ENCODE measurements at regions not wholly inside any gene's neighbourhood (a gene's known extent, or its start where the extent isn't known, plus 50 kb on each side); places are given as distances from the start of the nearest gene placed in this dataset.

DNA sequence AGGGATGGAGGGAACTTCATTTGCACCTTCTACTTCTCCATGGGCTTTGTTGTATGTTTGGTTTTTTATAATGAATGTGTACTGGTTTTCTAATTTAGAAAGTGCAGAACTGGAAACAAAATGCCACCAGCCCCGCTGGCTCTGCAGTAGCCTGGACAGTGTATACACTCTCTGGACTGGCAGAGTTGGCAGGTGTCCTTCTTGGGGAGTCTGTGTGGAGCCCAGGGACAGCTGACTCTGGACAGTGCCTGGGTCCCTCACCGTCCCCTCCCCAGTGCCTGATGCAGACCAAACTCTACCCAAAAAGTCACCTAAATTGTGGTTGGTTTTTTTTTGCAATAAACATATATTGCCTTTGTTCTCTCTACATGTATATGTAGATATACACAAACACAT is 91.0 kb downstream of the SLC2A10 start:
- H3K27me3 ChIP-seq = peaks cover 0 to 63% (median 7%) of the 10 kb centered on the region in 7 donors
- 77 to 78% methylated on average over 2 of the region's 2 CpGs for WGBS, 2 donors
- no peak overlapping the region for H3K4me3 ChIP-seq
- DNase-seq (no peak), ATAC-seq (no peak)
- H3K27ac ChIP-seq = no peak overlapping the region
- intact Hi-C loops (cut with DNase I) = no loop called here
- TF ChIP-seq, protein P1, sequence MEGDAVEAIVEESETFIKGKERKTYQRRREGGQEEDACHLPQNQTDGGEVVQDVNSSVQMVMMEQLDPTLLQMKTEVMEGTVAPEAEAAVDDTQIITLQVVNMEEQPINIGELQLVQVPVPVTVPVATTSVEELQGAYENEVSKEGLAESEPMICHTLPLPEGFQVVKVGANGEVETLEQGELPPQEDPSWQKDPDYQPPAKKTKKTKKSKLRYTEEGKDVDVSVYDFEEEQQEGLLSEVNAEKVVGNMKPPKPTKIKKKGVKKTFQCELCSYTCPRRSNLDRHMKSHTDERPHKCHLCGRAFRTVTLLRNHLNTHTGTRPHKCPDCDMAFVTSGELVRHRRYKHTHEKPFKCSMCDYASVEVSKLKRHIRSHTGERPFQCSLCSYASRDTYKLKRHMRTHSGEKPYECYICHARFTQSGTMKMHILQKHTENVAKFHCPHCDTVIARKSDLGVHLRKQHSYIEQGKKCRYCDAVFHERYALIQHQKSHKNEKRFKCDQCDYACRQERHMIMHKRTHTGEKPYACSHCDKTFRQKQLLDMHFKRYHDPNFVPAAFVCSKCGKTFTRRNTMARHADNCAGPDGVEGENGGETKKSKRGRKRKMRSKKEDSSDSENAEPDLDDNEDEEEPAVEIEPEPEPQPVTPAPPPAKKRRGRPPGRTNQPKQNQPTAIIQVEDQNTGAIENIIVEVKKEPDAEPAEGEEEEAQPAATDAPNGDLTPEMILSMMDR (IDR thresholded peaks at IDR 0.05) = no peak
- H3K4me1 ChIP-seq = no peaks in the 10 kb centered on the region
- H3K9me3 ChIP-seq = peaks cover 0 to 4% (median 0%) of the 10 kb centered on the region in 11 donors
- no peaks in the 10 kb centered on the region for H3K36me3 ChIP-seq

DNA sequence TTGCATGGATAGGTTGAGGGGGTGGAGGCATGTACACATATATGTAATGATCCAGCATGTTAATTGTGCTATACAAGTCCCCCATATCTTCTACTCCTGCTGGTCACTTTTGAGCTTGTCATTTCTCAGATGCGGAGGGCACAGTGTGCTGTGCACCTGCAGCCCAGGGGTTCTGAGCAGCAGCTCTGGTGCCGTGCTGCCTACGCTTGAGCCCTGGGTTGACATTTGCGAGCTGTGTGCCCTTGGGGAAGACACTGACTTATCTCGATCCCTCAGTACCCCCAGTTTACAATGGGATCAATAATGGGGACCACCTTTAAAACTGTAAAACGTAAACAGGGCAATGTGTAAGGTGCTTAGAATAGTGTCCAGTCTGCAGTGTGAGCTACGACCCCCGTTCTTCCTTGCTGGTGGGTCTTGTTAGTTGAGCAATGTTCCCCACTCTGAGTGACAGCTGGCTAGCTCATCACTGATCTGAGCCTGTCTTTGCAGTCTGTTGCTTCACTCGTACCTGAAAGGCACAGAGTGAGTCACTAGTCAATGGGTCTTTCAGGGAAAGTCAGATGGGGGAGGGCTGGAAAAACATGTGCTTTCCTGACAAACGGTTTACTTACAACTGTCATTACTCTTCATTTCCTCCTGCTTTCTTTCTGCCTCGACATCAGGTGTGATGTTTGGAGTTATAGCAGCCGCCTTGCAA is 91.7 kb downstream of the SLC2A10 start:
- Histone ChIP-seq H3K4me3 (no peak overlapping the region), H3K9me3 (peaks cover 0 to 4% (median 0%) of the 10 kb centered on the region in 11 donors), H3K27me3 (peaks cover 0 to 60% (median 7%) of the 10 kb centered on the region in 7 donors), H3K4me1 (no peaks in the 10 kb centered on the region), H3K27ac (no peak overlapping the region), H3K36me3 (no peaks in the 10 kb centered on the region)
- DNase-seq (no peak), ATAC-seq (no peak)
- WGBS, 2 donors = 69 to 77% methylated on average over 12 of the region's 12 CpGs
- intact Hi-C loops (cut with DNase I) = no loop called here
- TF ChIP-seq, protein P1 (IDR thresholded peaks at IDR 0.05) = no peak

DNA sequence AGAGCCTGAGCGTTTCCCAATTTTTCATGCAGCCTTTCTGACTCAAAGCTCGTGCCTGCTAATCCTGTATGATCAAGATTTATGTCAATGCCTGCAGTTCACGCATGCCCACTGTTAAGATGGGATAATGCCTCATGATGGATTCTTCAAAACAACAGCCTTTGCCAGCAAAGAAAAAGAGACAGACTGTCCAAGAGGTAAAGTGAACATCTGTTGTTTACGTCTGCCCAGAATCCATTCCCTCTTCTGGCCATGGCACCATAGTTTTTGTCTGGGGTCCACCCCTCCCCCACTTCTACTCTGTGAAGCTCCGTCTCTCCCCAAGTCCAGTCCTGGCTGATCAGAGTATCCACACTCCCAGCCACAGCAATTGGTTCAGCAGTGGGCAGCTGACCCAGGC is 91.9 kb upstream of the EYA2 start:
- H3K4me3 ChIP-seq = no peak overlapping the region
- intact Hi-C loops (cut with DNase I) = no loop called here
- H3K36me3 ChIP-seq = no peaks in the 10 kb centered on the region
- H3K27ac ChIP-seq = no peak overlapping the region
- peaks cover 0 to 51% (median 7%) of the 10 kb centered on the region in 7 donors for H3K27me3 ChIP-seq
- WGBS, 2 donors = 68 to 74% methylated on average over 5 of the region's 5 CpGs
- no peaks in the 10 kb centered on the region for H3K4me1 ChIP-seq
- no peaks in the 10 kb centered on the region for H3K9me3 ChIP-seq
- TF ChIP-seq, protein P1 (IDR thresholded peaks at IDR 0.05) = no peak
- ATAC-seq = no peak
- DNase-seq = no peak

DNA sequence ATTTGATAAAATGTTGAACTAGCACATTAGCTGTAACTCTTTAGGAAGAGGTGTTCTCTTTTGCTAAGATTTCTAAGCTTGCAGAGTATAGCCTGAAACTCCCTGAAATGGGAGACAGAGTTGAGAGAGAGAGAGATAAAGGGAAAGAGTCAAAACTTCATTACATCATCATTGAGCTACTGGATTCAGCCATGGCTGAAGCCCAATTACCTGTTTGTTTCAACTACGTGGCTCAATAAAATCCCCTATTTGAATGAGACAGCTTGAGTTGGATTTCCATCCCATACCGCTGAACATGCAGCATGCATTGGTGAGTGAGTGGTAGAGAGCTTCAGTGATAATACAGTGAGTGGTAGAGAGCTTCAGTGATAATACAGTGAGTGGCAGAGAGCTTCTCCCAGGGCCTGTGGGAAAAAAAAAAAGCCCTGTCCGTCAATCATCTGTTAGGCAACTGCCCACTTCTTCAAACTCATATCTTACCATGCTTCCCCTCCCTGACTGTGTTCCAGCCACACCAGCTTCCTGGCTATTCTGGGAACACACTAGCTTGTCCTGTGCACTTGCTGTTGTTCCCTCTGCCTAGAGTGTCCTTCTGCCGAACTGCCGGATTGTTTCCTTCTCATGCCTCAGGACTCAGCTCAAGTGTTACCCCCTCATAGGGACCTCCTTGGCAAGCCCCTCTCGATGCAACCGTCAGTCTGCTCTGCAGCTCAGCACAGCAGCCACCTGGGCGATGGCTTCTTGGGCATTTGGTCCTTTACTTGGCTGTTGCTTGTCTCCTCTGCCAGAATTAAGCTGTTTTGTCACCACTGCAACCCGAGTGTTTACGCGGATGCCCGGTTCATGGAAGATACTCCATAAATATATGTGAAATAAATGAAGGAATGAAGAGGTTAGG is 91.3 kb upstream of the EYA2 start:
- H3K27me3 ChIP-seq = peaks cover 0 to 47% (median 7%) of the 10 kb centered on the region in 7 donors
- no peak for DNase-seq
- H3K4me3 ChIP-seq = no peak overlapping the region
- intact Hi-C loops (cut with DNase I) = no loop called here
- H3K36me3 ChIP-seq = no peaks in the 10 kb centered on the region
- TF ChIP-seq, protein P1 (IDR thresholded peaks at IDR 0.05) = no peak
- no peaks in the 10 kb centered on the region for H3K4me1 ChIP-seq
- WGBS, 2 donors = 68 to 73% methylated on average over 12 of the region's 12 CpGs
- ATAC-seq = no peak
- H3K9me3 ChIP-seq = no peaks in the 10 kb centered on the region
- H3K27ac ChIP-seq = no peak overlapping the region
